ENCODE measurements at regions not wholly inside any gene's neighbourhood (a gene's known extent, or its start where the extent isn't known, plus 50 kb on each side); places are given as distances from the start of the nearest gene placed in this dataset.

- no peak for DNase-seq (ENCODE audit: insufficient read length, low spot score, missing footprints)
- Histone ChIP-seq H3K4me1 (ENCODE audit: insufficient read depth, low read length) (no peaks in the 10 kb centered on the region), H3K79me2 (ENCODE audit: insufficient read depth, low read length) (no peaks in the 10 kb centered on the region), H3K4me2 (ENCODE audit: insufficient read depth, low read length) (no peak overlapping the region), H3K9me3 (ENCODE audit: low read depth, low read length) (no peaks in the 10 kb centered on the region), H4K20me1 (ENCODE audit: insufficient read depth, low read length) (no peaks in the 10 kb centered on the region), H3K4me3 (ENCODE audit: insufficient read depth, low read length) (no peak overlapping the region), H3K27ac (ENCODE audit: low read depth, low read length) (no peak overlapping the region), H2AFZ (ENCODE audit: low read length) (no peak overlapping the region), H3K36me3 (ENCODE audit: insufficient read depth, low read length) (no peaks in the 10 kb centered on the region), H3K27me3 (ENCODE audit: insufficient read depth, low read length) (no peaks in the 10 kb centered on the region)
- no peak for TF ChIP-seq CTCF (IDR thresholded peaks at IDR 0.05; ENCODE audit: extremely low read depth, low read depth, low read length)
Measured at GRCh38 chr3:24854748-24855147, 360.1 kb upstream of the THRB start.

DNA sequence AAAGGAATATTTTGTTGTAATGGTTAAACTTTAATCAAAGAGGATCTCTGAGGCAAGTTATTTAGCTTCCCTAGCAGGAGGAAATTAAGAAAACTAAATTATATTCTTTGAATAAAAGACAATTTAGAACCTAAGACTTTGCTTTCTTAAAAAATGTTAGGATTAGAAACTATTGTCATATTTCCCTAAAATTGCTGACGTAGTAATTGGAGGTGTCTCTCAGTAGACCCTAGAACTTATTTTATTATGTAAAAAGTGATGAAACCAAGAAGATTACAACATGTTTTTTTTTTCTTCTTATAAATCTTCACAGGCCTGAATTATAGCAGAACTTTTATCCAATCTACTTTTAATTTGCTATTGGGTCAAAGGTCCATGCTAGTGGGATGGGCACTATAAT is 363.3 kb upstream of the THRB start:
- Histone ChIP-seq H3K4me2 (ENCODE audit: insufficient read depth, low read length) (no peak overlapping the region), H3K36me3 (ENCODE audit: insufficient read depth, low read length) (no peaks in the 10 kb centered on the region), H3K4me1 (ENCODE audit: insufficient read depth, low read length) (no peaks in the 10 kb centered on the region), H3K4me3 (ENCODE audit: insufficient read depth, low read length) (no peak overlapping the region), H2AFZ (ENCODE audit: low read length) (no peak overlapping the region), H4K20me1 (ENCODE audit: insufficient read depth, low read length) (no peaks in the 10 kb centered on the region), H3K27ac (ENCODE audit: low read depth, low read length) (no peak overlapping the region), H3K27me3 (ENCODE audit: insufficient read depth, low read length) (no peaks in the 10 kb centered on the region), H3K9me3 (ENCODE audit: low read depth, low read length) (no peaks in the 10 kb centered on the region), H3K79me2 (ENCODE audit: insufficient read depth, low read length) (no peaks in the 10 kb centered on the region)
- DNase-seq (ENCODE audit: insufficient read length, low spot score, missing footprints) = no peak
- TF ChIP-seq CTCF (IDR thresholded peaks at IDR 0.05; ENCODE audit: extremely low read depth, low read depth, low read length) = no peak

- Histone ChIP-seq H3K9me3 (ENCODE audit: low read depth, low read length) (no peaks in the 10 kb centered on the region), H4K20me1 (ENCODE audit: insufficient read depth, low read length) (no peaks in the 10 kb centered on the region), H3K36me3 (ENCODE audit: insufficient read depth, low read length) (no peaks in the 10 kb centered on the region), H3K4me1 (ENCODE audit: insufficient read depth, low read length) (no peaks in the 10 kb centered on the region), H3K27me3 (ENCODE audit: insufficient read depth, low read length) (no peaks in the 10 kb centered on the region), H3K4me3 (ENCODE audit: insufficient read depth, low read length) (no peak overlapping the region), H3K27ac (ENCODE audit: low read depth, low read length) (no peak overlapping the region), H3K79me2 (ENCODE audit: insufficient read depth, low read length) (no peaks in the 10 kb centered on the region), H2AFZ (ENCODE audit: low read length) (no peak overlapping the region), H3K4me2 (ENCODE audit: insufficient read depth, low read length) (no peak overlapping the region)
- no peak for TF ChIP-seq CTCF (IDR thresholded peaks at IDR 0.05; ENCODE audit: extremely low read depth, low read depth, low read length)
- peak; percentile 30 for DNase-seq (ENCODE audit: insufficient read length, low spot score, missing footprints)
Measured at GRCh38 chr3:24863215-24863614, 368.6 kb upstream of the THRB start.

DNA sequence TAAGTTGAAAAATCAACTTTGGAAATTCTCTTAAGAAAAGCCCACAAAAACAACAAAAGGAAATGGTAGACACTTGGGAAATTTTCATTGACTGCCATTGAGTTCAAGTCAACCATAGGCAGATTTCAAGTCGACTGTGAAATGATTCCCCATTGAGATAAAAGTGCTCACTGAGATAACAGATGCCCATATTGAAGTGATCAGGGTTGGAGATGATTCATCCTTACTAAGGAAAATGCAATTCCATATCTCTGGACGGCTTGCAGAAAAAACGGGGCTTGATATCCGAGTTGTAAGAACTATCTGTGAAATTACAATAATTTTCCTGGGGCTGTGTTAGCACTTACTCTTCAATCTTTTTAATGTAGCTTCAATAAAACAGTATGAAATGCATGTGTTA is 373.1 kb upstream of the THRB start:
- Histone ChIP-seq H3K4me1 (ENCODE audit: insufficient read depth, low read length) (no peaks in the 10 kb centered on the region), H3K4me3 (ENCODE audit: insufficient read depth, low read length) (no peak overlapping the region), H2AFZ (ENCODE audit: low read length) (no peak overlapping the region), H3K27ac (ENCODE audit: low read depth, low read length) (no peak overlapping the region), H4K20me1 (ENCODE audit: insufficient read depth, low read length) (no peaks in the 10 kb centered on the region), H3K27me3 (ENCODE audit: insufficient read depth, low read length) (no peaks in the 10 kb centered on the region), H3K4me2 (ENCODE audit: insufficient read depth, low read length) (no peak overlapping the region), H3K36me3 (ENCODE audit: insufficient read depth, low read length) (no peaks in the 10 kb centered on the region), H3K9me3 (ENCODE audit: low read depth, low read length) (no peaks in the 10 kb centered on the region), H3K79me2 (ENCODE audit: insufficient read depth, low read length) (no peaks in the 10 kb centered on the region)
- no peak for DNase-seq (ENCODE audit: insufficient read length, low spot score, missing footprints)
- TF ChIP-seq CTCF (IDR thresholded peaks at IDR 0.05; ENCODE audit: extremely low read depth, low read depth, low read length) = no peak
